Skeletal muscle satellite cell (primary cell): ENCODE measurements at regions not wholly inside any gene's neighbourhood (a gene's known extent, or its start where the extent isn't known, plus 50 kb on each side); places are given as distances from the start of the nearest gene placed in this dataset.

Experiments used
- H3K27me3 ChIP-seq: 2 replicates; pipeline ENCODE4 v1.7.0; 2013; ENCODE audit warnings: low read length; ENCODE audit not compliant: control insufficient read depth, insufficient read depth
- H3K36me3 ChIP-seq: 2 replicates; pipeline ENCODE4 v1.7.0; 2013; ENCODE audit warnings: mild to moderate bottlenecking, control low read depth, low read length; ENCODE audit not compliant: insufficient read depth
- H3K4me1 ChIP-seq: 2 replicates; pipeline ENCODE4 v1.7.0; 2013; ENCODE audit warnings: low read length; ENCODE audit not compliant: control insufficient read depth, insufficient read depth
- H3K4me2 ChIP-seq: 2 replicates; pipeline ENCODE4 v1.7.0; 2013; ENCODE audit warnings: mild to moderate bottlenecking, low read length
- H3K4me3 ChIP-seq: 2 replicates; pipeline ENCODE4 v1.7.0; 2013; ENCODE audit warnings: low read length
- H3K9ac ChIP-seq: 2 replicates; pipeline ENCODE4 v1.7.0; 2013; ENCODE audit warnings: mild to moderate bottlenecking, low read depth, low read length, moderate library complexity
- H3K9me3 ChIP-seq: replicated peaks from 2 replicates; pipeline ENCODE4 v1.7.0; 2013; ENCODE audit warnings: mild to moderate bottlenecking, control low read depth, low read length

DNA sequence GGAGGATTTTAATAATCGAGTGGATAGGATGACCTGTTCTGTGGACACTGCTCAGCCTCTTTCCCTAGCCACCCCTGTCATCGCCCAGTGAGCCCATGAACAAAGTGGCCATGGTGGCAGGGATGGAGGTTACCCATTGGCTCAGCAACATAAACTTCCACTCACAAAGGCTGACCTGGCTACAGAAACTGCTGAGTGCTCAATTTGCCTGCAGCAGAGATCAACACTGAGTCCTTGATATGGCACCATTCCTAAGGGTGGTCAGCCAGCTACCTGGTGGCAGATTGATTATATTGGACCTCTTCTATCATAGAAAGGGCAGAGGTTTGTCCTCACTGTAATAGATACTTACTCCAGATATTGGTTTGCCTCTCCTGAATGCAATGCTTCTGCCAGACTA is 465.4 kb upstream of the FBXO33 start:
- no peaks in the 10 kb centered on the region for H3K9me3 ChIP-seq
- H3K9ac ChIP-seq, result no peak overlapping the region
- no peak overlapping the region for H3K4me2 ChIP-seq
- no peaks in the 10 kb centered on the region for H3K36me3 ChIP-seq
- H3K4me1 ChIP-seq, result no peaks in the 10 kb centered on the region
- H3K27me3 ChIP-seq, result no peaks in the 10 kb centered on the region
- H3K4me3 ChIP-seq, result no peak overlapping the region

DNA sequence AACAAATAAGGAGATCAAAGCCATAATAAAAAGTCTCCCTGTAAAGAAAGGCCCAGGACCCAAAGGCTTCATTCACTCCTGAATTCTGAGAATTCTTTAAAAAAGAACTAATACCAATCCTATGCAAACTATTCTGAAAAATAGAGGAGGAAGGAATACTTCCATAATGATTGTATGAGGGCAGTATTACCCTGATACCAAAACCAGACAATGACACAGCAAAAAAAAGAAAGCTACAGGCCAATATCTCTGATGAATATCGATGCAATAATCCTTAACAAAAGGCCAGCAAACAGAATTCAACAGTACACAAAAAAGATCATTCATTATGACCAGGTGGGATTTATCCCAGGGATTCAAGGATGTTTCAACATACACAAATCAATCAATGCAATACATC is 457.8 kb upstream of the FBXO33 start:
- no peak overlapping the region for H3K4me3 ChIP-seq
- peaks cover 4% of the 10 kb centered on the region for H3K9me3 ChIP-seq
- no peaks in the 10 kb centered on the region for H3K27me3 ChIP-seq
- H3K9ac ChIP-seq, result no peak overlapping the region
- no peak overlapping the region for H3K4me2 ChIP-seq
- no peaks in the 10 kb centered on the region for H3K4me1 ChIP-seq
- H3K36me3 ChIP-seq, result no peaks in the 10 kb centered on the region

DNA sequence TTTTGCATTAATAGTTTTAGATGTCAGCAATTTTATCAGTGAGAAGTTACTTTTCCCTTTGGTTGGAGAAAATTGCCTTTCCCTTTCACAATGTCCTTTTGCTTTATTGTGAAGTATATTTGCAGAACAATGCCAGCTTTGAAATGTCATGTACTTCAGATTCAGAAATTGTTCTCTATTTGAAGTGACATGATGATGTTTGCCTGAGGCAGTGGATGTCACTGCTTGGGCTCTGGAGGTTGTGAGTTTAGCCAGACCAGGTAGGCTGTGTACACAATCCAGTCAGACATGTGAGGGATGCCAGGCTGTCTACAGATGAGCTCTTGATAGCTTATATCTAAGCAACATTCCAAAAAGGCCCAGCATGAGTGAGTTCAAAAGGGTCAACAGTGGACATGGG is 451.9 kb upstream of the FBXO33 start:
- Histone ChIP-seq H3K4me3 (no peak overlapping the region), H3K9ac (no peak overlapping the region), H3K9me3 (peaks cover 7% of the 10 kb centered on the region), H3K36me3 (no peaks in the 10 kb centered on the region), H3K4me1 (no peaks in the 10 kb centered on the region), H3K4me2 (no peak overlapping the region), H3K27me3 (no peaks in the 10 kb centered on the region)

DNA sequence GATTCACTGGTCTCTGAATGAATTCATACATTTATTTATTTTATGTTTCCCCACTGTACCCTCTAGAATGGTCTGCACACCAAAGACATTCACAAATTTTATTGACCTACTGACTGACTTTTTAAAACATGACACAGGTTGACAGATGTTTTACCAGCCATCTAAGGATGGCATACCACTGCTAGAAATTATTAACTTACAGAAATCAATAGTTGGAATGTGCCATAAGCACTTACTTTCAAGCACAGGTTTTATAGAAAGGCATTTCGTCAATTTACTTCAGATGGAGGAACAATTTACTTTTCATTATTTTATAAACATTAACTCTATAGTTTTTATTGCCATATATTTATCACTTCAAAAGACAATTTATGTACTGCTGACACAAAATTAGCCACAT is 448.7 kb upstream of the FBXO33 start:
- Histone ChIP-seq H3K36me3 (no peaks in the 10 kb centered on the region), H3K4me2 (no peak overlapping the region), H3K27me3 (no peaks in the 10 kb centered on the region), H3K9me3 (peaks cover 7% of the 10 kb centered on the region), H3K9ac (no peak overlapping the region), H3K4me3 (no peak overlapping the region), H3K4me1 (no peaks in the 10 kb centered on the region)

DNA sequence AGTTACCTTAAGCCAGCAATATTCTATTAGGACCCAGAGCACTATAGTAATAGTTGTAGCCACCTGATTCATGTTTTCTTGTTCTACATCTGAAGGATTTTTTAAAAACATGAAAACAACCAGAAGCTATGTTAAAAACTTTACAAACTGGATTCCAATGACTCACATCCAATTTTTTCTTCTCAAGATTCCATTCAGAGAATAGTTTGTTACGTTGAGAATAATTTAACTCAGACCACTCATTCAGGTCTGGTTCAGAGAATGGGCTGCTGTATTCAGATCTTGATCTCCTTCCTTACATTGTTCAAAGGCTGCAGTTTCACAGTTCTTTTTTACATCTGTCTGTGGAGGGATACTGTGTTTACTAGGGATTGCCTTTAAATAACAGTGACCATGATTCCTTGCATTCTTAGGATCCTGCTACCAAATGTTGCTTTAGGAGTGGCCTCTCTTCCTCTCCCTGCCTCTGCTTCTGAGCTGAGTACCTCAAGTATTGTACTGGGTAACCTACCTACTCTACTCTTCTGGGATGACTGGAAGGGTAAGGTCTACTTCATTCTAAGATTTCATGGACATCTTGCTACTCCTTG is 448.0 kb upstream of the FBXO33 start:
- Histone ChIP-seq H3K4me2 (no peak overlapping the region), H3K4me3 (no peak overlapping the region), H3K4me1 (no peaks in the 10 kb centered on the region), H3K36me3 (no peaks in the 10 kb centered on the region), H3K9ac (no peak overlapping the region), H3K9me3 (peaks cover 7% of the 10 kb centered on the region), H3K27me3 (no peaks in the 10 kb centered on the region)

DNA sequence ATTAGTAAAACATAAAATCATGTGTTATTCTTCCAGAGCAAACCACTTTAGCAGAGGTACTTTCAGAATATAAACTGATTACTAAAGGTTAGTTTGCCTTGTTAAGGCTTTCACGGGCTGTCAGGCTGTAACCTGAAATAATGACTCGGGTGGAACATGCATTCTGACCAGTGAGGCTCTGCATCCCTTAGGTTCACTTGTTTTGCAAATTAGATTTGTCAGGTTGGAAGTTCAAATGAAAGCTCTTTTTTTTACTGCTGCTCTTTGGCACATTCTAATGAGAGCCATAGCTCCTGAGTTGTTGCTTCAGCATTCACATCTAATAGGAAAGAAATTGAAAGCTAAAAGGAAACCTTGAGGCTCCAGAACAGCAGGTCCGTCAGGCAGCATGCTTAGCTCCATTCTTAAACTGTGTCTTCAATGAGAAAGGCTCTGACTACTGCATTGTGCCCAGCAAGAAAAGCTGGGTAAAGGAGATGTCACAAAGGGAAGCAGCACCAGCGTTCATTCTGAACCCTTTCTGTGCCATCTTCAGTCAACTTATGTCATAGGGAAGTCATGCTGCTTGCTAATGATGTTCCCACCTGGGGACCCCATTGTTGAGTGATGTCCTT is 445.5 kb upstream of the FBXO33 start:
- H3K4me1 ChIP-seq, result no peaks in the 10 kb centered on the region
- H3K9ac ChIP-seq, result no peak overlapping the region
- H3K4me2 ChIP-seq, result no peak overlapping the region
- no peak overlapping the region for H3K4me3 ChIP-seq
- H3K27me3 ChIP-seq, result no peaks in the 10 kb centered on the region
- no peaks in the 10 kb centered on the region for H3K36me3 ChIP-seq
- peaks cover 3% of the 10 kb centered on the region for H3K9me3 ChIP-seq

DNA sequence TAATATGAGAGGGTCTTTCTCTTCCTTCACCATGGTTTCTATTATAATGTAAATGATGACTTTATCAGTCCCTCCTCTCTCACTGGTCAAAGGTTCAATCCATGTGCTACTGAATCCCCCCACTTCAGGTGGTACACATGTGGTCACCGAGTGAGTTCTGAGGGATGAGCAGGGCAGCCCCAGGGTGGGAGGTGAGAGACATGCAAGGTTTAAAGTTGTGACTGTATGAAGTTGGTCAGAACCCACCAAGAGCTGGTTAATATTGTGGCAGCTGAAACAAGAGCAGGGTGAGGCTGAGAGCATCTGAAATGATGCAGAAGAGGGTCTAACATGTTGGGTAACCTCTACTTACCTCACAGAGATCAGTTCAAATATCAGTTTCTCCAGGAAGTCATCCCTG is 444.7 kb upstream of the FBXO33 start:
- no peaks in the 10 kb centered on the region for H3K4me1 ChIP-seq
- no peaks in the 10 kb centered on the region for H3K36me3 ChIP-seq
- H3K4me2 ChIP-seq, result no peak overlapping the region
- H3K27me3 ChIP-seq, result no peaks in the 10 kb centered on the region
- H3K9ac ChIP-seq, result no peak overlapping the region
- H3K4me3 ChIP-seq, result no peak overlapping the region
- peaks cover 3% of the 10 kb centered on the region for H3K9me3 ChIP-seq

DNA sequence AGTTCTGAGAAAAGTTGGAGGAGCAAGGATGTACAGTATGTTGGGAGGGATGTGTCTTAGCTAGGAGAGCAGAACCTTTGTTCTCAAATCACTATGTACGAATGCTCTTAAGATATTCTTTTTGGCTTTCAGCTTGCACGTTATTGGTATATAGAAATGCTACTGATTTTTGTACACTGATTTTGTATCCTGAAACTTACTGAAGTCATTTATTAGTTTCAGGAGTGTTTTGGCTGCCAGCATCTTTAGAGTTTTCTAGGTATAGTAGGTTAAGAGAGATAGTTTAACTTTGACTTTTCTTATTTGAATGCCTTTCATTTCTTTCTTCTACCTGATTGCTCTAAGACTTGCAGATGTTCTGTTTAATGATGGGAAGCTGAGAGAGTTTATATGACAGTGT is 442.8 kb upstream of the FBXO33 start:
- Histone ChIP-seq H3K4me1 (no peaks in the 10 kb centered on the region), H3K9me3 (peaks cover 3% of the 10 kb centered on the region), H3K27me3 (no peaks in the 10 kb centered on the region), H3K9ac (no peak overlapping the region), H3K36me3 (no peaks in the 10 kb centered on the region), H3K4me2 (no peak overlapping the region), H3K4me3 (no peak overlapping the region)

DNA sequence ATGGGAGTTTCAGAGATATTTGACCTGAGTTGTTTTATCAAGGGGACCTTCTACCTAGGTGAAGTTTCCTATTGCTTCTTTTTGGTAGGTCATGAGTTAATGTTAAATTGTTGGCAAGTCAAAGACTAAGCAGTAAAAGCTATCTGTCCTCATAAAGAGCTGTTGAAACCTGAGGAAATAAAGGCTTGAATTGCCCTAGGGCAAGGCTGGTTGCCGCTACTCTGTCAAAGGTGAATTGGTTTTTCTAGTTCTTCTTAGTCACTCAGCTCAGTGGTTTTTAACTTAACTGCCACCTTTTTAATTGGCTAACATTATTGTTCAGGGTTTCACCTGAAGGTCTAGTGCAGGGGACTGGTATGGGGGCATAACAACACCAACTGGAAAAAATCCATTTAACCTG is 441.6 kb upstream of the FBXO33 start:
- Histone ChIP-seq H3K4me1 (no peaks in the 10 kb centered on the region), H3K36me3 (no peaks in the 10 kb centered on the region), H3K4me3 (no peak overlapping the region), H3K9me3 (peaks cover 3% of the 10 kb centered on the region), H3K4me2 (no peak overlapping the region), H3K27me3 (no peaks in the 10 kb centered on the region), H3K9ac (no peak overlapping the region)

DNA sequence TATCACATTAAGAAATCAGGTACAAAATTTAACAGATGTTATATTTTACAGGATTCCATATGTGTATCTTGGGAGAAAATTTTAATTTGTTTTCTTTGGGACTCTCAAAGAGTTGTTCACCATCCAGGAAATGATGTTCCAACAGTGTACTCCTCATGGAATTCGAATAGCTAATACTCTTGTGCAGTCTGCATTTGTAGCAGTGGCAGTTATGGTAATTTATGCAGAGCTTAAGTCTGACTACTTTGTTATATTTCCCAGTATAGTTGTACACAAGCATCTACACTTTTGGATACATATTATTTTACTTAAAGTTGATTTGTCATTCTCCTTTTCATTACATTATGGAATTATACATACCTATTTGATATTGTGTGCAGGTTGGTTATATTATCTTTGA is 436.7 kb upstream of the FBXO33 start:
- no peaks in the 10 kb centered on the region for H3K9me3 ChIP-seq

DNA sequence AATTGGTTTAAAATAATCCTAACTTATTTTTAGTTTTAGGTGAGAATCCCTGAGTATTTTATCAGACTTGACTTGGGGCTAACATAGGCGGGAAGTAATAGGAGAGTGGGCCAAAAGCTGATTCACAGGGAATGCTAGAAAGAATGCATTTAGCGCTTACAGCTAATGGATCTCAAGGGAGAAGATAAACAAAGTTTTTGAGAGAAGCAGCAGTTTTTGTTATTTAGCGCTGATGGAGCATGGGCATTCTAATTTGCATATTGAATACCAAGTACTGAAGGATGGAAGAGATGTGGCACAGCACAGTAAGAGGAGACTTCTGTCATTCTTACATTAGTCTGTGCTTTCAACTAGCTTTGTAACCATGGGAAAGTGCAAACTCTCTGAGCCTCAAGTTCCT is 436.0 kb upstream of the FBXO33 start:
- no peaks in the 10 kb centered on the region for H3K4me1 ChIP-seq
- H3K27me3 ChIP-seq, result no peaks in the 10 kb centered on the region
- no peaks in the 10 kb centered on the region for H3K36me3 ChIP-seq
- no peaks in the 10 kb centered on the region for H3K9me3 ChIP-seq
- H3K4me3 ChIP-seq, result no peak overlapping the region
- H3K4me2 ChIP-seq, result no peak overlapping the region
- no peak overlapping the region for H3K9ac ChIP-seq

More for the DNA sequence above, 436.7 kb upstream of the FBXO33 start:
- H3K4me2 ChIP-seq, result no peak overlapping the region
- no peak overlapping the region for H3K9ac ChIP-seq
- H3K4me1 ChIP-seq, result no peaks in the 10 kb centered on the region
- H3K36me3 ChIP-seq, result no peaks in the 10 kb centered on the region
- no peak overlapping the region for H3K4me3 ChIP-seq
- no peaks in the 10 kb centered on the region for H3K27me3 ChIP-seq

DNA sequence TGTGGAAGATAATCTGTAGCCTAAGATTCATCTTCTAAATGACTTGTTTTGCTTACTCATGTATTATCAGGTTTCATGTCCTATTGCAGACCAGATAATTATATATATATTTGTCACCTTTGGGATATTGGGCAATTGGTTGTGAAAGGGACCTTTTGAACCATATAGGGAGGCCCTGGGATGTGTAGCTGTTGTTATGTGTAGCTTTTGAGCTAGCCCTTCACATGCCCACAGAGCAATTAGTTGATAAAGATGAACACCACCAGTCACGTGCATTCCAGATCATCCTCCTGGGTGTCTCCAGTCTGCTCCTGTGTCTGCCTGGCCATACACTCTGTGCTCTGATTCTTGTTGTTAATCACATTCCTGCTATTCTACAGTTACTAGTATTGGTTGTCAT is 431.2 kb upstream of the FBXO33 start:
- H3K36me3 ChIP-seq, result no peaks in the 10 kb centered on the region
- no peaks in the 10 kb centered on the region for H3K4me1 ChIP-seq
- no peak overlapping the region for H3K4me2 ChIP-seq
- H3K9ac ChIP-seq, result no peak overlapping the region
- H3K27me3 ChIP-seq, result no peaks in the 10 kb centered on the region
- H3K4me3 ChIP-seq, result no peak overlapping the region
- no peaks in the 10 kb centered on the region for H3K9me3 ChIP-seq
